ENCODE measurements at regions not wholly inside any gene's neighbourhood (a gene's known extent, or its start where the extent isn't known, plus 50 kb on each side); places are given as distances from the start of the nearest gene placed in this dataset.
"Not testable (repeated sequence)": the region's sequence is repeated elsewhere in the genome, so short reads cannot be mapped to it uniquely, and the experiment has no call there.

- TF ChIP-seq CTCF (conservative IDR thresholded peaks at IDR 0.05; ENCODE audit: low read length) (no peak), EZH2phosphoT487 (IDR thresholded peaks at IDR 0.05; ENCODE audit: borderline replicate concordance) (no peak)
- no peaks in the 10 kb centered on the region for H3K27me3 ChIP-seq (ENCODE audit: insufficient read depth, low read length, poor library complexity, severe bottlenecking)
- no peak overlapping the region for H2AFZ ChIP-seq (ENCODE audit: low read length)
Observed at GRCh38 chrX:140431521-140431920, 73.3 kb downstream of the SOX3 start.

GRCh38 chrX:140425712-140426395 is 79.0 kb downstream of the SOX3 start:
- no peak overlapping the region for H2AFZ ChIP-seq (ENCODE audit: low read length)
- no peaks in the 10 kb centered on the region for H3K9me2 ChIP-seq (replicated peaks; ENCODE audit: low read depth, low read length)
- no peaks in the 10 kb centered on the region for H3K79me2 ChIP-seq (ENCODE audit: insufficient read depth, low read length)
- H3K4me1 ChIP-seq (ENCODE audit: insufficient read depth, low read length, poor library complexity, severe bottlenecking) = no peaks in the 10 kb centered on the region
- no peak overlapping the region for H3K4me3 ChIP-seq (ENCODE audit: low read length, poor library complexity, severe bottlenecking)
- no peaks in the 10 kb centered on the region for H4K20me1 ChIP-seq (ENCODE audit: insufficient read depth, low read length, poor library complexity, severe bottlenecking)
- no peak overlapping the region for H3K9ac ChIP-seq (ENCODE audit: low read depth, low read length, poor library complexity, severe bottlenecking)
- H3F3A ChIP-seq (ENCODE audit: low read depth) = no peaks in the 10 kb centered on the region
- no peaks in the 10 kb centered on the region for H3K27me3 ChIP-seq (ENCODE audit: insufficient read depth, low read length, poor library complexity, severe bottlenecking)
- H3K4me2 ChIP-seq (ENCODE audit: low read depth, low read length, poor library complexity, severe bottlenecking) = no peak overlapping the region
- no peaks in the 10 kb centered on the region for H3K36me3 ChIP-seq (ENCODE audit: insufficient read depth, low read length)
- TF ChIP-seq EZH2phosphoT487 (IDR thresholded peaks at IDR 0.05; ENCODE audit: borderline replicate concordance) (no peak), CTCF (conservative IDR thresholded peaks at IDR 0.05; ENCODE audit: low read length) (no peak)
- no peaks in the 10 kb centered on the region for H3K9me3 ChIP-seq (ENCODE audit: insufficient read depth, low read depth, low read length)

More at GRCh38 chrX:140431521-140431920, 73.3 kb downstream of the SOX3 start:
- Histone ChIP-seq H3K79me2 (ENCODE audit: insufficient read depth, low read length) (no peaks in the 10 kb centered on the region), H3K4me1 (ENCODE audit: insufficient read depth, low read length, poor library complexity, severe bottlenecking) (no peaks in the 10 kb centered on the region), H3K9me2 (replicated peaks; ENCODE audit: low read depth, low read length) (no peaks in the 10 kb centered on the region), H3K4me2 (ENCODE audit: low read depth, low read length, poor library complexity, severe bottlenecking) (no peak overlapping the region), H3F3A (ENCODE audit: low read depth) (no peaks in the 10 kb centered on the region), H3K9me3 (ENCODE audit: insufficient read depth, low read depth, low read length) (no peaks in the 10 kb centered on the region), H3K9ac (ENCODE audit: low read depth, low read length, poor library complexity, severe bottlenecking) (no peak overlapping the region), H3K36me3 (ENCODE audit: insufficient read depth, low read length) (no peaks in the 10 kb centered on the region), H3K4me3 (ENCODE audit: low read length, poor library complexity, severe bottlenecking) (no peak overlapping the region), H4K20me1 (ENCODE audit: insufficient read depth, low read length, poor library complexity, severe bottlenecking) (no peaks in the 10 kb centered on the region)

- Histone ChIP-seq H2AFZ (ENCODE audit: low read length) (no peak overlapping the region), H3K9ac (ENCODE audit: low read depth, low read length, poor library complexity, severe bottlenecking) (no peak overlapping the region), H3K79me2 (ENCODE audit: insufficient read depth, low read length) (no peaks in the 10 kb centered on the region), H3K9me2 (replicated peaks; ENCODE audit: low read depth, low read length) (no peaks in the 10 kb centered on the region), H3K27me3 (ENCODE audit: insufficient read depth, low read length, poor library complexity, severe bottlenecking) (no peaks in the 10 kb centered on the region), H3K4me3 (ENCODE audit: low read length, poor library complexity, severe bottlenecking) (no peak overlapping the region), H3K4me1 (ENCODE audit: insufficient read depth, low read length, poor library complexity, severe bottlenecking) (no peaks in the 10 kb centered on the region), H3F3A (ENCODE audit: low read depth) (no peaks in the 10 kb centered on the region), H3K9me3 (ENCODE audit: insufficient read depth, low read depth, low read length) (no peaks in the 10 kb centered on the region), H3K36me3 (ENCODE audit: insufficient read depth, low read length) (no peaks in the 10 kb centered on the region), H4K20me1 (ENCODE audit: insufficient read depth, low read length, poor library complexity, severe bottlenecking) (no peaks in the 10 kb centered on the region), H3K4me2 (ENCODE audit: low read depth, low read length, poor library complexity, severe bottlenecking) (no peak overlapping the region)
- TF ChIP-seq EZH2phosphoT487 (IDR thresholded peaks at IDR 0.05; ENCODE audit: borderline replicate concordance) (no peak), CTCF (conservative IDR thresholded peaks at IDR 0.05; ENCODE audit: low read length) (no peak)
Observed at GRCh38 chrX:140422501-140422900, 82.4 kb downstream of the SOX3 start.

- not testable (repeated sequence) for H3K27me3 ChIP-seq (ENCODE audit: insufficient read depth, low read length, poor library complexity, severe bottlenecking)
Observed at GRCh38 chrX:140402131-140402530, 102.7 kb downstream of the SOX3 start.

GRCh38 chrX:140396326-140396725 is 108.5 kb downstream of the SOX3 start:
- H3K9me3 ChIP-seq (ENCODE audit: insufficient read depth, low read depth, low read length); H3K4me1 ChIP-seq (ENCODE audit: insufficient read depth, low read length, poor library complexity, severe bottlenecking); H3K36me3 ChIP-seq (ENCODE audit: insufficient read depth, low read length); H3K4me3 ChIP-seq (ENCODE audit: low read length, poor library complexity, severe bottlenecking); H3K27me3 ChIP-seq (ENCODE audit: insufficient read depth, low read length, poor library complexity, severe bottlenecking); H3K4me2 ChIP-seq (ENCODE audit: low read depth, low read length, poor library complexity, severe bottlenecking); H3F3A ChIP-seq (ENCODE audit: low read depth); H3K79me2 ChIP-seq (ENCODE audit: insufficient read depth, low read length); H4K20me1 ChIP-seq (ENCODE audit: insufficient read depth, low read length, poor library complexity, severe bottlenecking); H3K9me2 ChIP-seq (replicated peaks; ENCODE audit: low read depth, low read length); H3K9ac ChIP-seq (ENCODE audit: low read depth, low read length, poor library complexity, severe bottlenecking); H2AFZ ChIP-seq (ENCODE audit: low read length): not testable (repeated sequence)

More at GRCh38 chrX:140402131-140402530, 102.7 kb downstream of the SOX3 start:
- H3F3A ChIP-seq (ENCODE audit: low read depth); H3K4me3 ChIP-seq (ENCODE audit: low read length, poor library complexity, severe bottlenecking); H3K79me2 ChIP-seq (ENCODE audit: insufficient read depth, low read length); H3K4me1 ChIP-seq (ENCODE audit: insufficient read depth, low read length, poor library complexity, severe bottlenecking); H3K9me3 ChIP-seq (ENCODE audit: insufficient read depth, low read depth, low read length); H3K9me2 ChIP-seq (replicated peaks; ENCODE audit: low read depth, low read length); H3K4me2 ChIP-seq (ENCODE audit: low read depth, low read length, poor library complexity, severe bottlenecking); H3K36me3 ChIP-seq (ENCODE audit: insufficient read depth, low read length); H3K9ac ChIP-seq (ENCODE audit: low read depth, low read length, poor library complexity, severe bottlenecking); H4K20me1 ChIP-seq (ENCODE audit: insufficient read depth, low read length, poor library complexity, severe bottlenecking); H2AFZ ChIP-seq (ENCODE audit: low read length): not testable (repeated sequence)
